ENCODE measurements at regions not wholly inside any gene's neighbourhood (a gene's known extent, or its start where the extent isn't known, plus 50 kb on each side); places are given as distances from the start of the nearest gene placed in this dataset.

DNA sequence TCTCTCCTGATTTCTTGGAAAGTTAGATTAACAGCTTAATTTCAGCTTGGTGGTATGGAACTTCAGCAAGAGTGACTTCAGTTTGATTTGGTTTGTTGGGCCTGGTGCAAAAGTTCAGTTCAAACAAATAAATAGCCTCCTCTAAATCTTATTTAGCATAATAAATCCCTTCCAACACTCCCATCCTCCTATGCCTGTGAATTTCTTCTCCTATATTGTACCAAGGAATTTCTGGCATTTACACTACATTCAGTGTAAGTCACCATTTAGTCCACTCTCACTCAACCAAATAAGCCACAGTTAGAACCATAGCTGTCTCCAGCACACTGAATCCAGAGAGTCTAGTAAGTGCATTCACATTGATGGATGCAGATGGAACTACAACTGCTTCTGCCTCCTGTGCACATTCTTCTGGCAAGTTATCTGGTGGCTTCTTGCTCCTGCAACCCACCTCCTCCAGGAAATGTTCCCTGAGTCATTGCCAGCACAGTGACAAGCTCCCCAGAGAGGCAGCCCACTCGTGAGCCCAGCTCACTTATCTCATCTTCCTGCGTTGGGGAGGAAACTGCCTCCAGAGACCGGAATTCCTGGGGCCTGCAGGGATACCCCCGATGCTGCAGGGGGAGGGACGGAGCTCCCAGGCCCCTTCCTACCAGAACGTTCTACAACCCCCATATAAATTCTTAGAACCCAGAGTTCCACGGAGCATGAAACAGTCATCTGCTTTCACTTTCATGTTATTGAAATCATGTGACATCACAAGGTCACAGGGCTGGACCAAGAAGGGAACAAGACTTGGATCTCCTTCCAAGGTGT is 318.3 kb downstream of the PHKB start:
- no peak for DNase-seq (ENCODE audit: low read depth)

DNA sequence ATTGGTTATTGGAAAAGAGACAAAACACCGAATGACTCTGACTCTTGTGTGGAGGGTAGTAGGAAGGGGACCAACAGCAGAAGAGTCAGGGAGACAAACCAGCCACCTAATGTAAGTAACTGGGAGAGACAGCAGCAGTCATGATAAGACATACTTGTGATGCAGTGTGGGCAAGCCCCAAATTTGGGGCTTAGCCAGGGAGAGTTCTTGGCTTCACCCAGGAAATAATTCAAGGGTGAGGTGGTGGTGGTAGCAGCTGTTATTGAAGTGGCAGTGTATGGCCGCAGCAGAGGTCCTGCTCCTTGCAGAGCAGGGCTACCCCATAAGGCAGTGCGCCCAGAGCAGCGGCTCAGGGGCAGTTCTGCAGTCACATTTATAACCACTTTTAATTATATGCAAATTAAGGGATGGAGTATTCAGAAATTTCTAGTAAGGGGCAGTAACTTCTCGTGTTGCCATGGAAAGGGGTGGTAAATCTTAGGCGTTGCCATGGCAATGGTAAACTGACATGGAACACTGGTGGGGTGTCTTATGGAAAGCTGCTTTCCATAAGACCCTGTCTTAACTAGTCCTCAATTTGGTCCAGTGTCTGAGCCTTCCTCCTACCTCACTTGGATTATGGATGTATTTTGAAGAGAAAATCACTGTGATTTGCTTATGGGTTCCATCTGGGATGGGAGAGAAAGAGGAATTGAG is 317.1 kb downstream of the PHKB start:
- DNase-seq (ENCODE audit: low read depth): no peak

DNA sequence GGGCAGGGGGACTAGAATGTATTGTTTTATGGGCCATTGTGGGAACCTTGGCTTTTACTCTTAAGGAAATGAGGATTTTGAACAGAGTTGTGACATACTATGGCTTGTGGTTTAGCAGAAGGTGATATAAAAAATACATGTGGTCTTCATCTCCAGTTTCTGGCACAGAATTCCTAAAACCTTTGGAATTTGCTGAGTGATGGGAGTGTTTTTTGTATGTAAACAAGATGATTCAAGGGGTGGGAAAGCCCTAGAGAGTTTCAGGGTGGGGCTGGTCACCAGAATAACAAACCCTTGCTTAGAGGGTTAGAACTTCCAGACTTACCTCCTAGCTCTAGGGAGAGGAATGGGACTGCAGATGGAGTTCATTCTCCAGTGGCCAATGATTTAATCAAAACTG is 316.1 kb downstream of the PHKB start:
- no peak for DNase-seq (ENCODE audit: low read depth)

DNA sequence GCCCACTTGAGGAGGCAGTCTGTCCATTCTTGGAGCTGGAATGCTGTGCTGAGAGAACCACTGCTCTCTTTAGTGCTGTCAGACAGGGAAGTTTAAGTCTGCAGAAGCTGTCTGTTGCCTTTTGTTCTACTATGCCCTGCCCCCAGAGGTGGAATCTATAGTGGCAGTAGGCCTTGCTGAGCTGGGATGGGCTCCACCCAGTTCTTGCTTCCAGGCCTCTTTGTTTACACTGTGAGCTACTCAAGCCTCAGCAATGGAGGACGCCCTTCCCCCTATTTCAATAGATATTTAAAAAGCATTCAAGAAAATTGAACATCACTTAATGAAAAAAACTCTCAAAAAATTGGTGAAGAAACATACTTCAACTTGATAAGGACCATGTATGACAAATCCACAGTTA is 313.5 kb downstream of the PHKB start:
- DNase-seq (ENCODE audit: low read depth): no peak

DNA sequence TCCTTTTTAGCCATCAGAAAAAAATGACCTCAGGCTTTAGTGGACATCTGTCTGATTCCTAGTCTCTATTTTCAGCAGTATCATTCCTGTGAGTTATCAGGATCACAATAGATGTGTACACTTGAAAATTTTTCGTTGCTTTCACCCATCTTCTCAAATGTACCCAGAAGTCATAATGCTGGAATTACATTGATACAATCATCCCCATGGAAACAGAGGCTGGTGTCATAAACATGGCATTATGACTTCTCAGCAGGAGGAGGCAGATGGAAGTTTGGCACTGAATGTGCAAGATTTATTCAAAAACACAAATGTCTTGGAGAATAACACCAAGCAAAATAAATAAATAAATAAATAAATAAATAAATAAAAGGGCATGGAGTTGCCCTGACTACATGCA is 292.5 kb downstream of the PHKB start:
- no peak for DNase-seq (ENCODE audit: low read depth)
